Stomach (tissue), 8 donors: ENCODE measurements at regions not wholly inside any gene's neighbourhood (a gene's known extent, or its start where the extent isn't known, plus 50 kb on each side); places are given as distances from the start of the nearest gene placed in this dataset.
"Not testable (repeated sequence)": the region's sequence is repeated elsewhere in the genome, so short reads cannot be mapped to it uniquely, and the experiment has no call there.

Experiments
- DNase-seq, 2 donors: peaks; one replicate each; pipeline versions ENCODE4 v3.0.0 to v3.0.0-alpha.2; 2013 to 2019
- H3K27ac ChIP-seq, 5 donors: fragments of 200-600 bp in 4 of 5; sonication (generic) in 4 of 5; one replicate each; pipeline ENCODE4 v1.5.1; 2013 to 2019; ENCODE audit warnings: mild to moderate bottlenecking in 1 of 5, moderate library complexity in 1 of 5
- H3K27me3 ChIP-seq, 3 donors: fragments of 200-600 bp; sonication (generic); one replicate each; pipeline ENCODE4 v1.5.1; 2017 to 2019; ENCODE audit warnings: mixed run types in 1 of 3
- H3K36me3 ChIP-seq, 4 donors: fragments of 200-600 bp; sonication (generic); 1 replicate in 3 of 4; 2 replicates in 1 of 4; pipeline ENCODE4 v1.5.1; 2016 to 2019
- H3K4me1 ChIP-seq, 4 donors: fragments of 200-600 bp; sonication (generic); one replicate each; pipeline ENCODE4 v1.5.1; 2016 to 2019
- H3K4me3 ChIP-seq, 4 donors: fragments of 200-600 bp; sonication (generic) in 3 of 4; one replicate each; pipeline ENCODE4 v1.5.1; 2016 to 2019; ENCODE audit warnings: mild to moderate bottlenecking in 1 of 4
- H3K9me3 ChIP-seq, 4 donors: fragments of 200-600 bp; sonication (generic); one replicate each; pipeline ENCODE4 v1.5.1; 2016 to 2019
- EP300 ChIP-seq: sonication (generic); formaldehyde crosslinking; IDR thresholded peaks from one replicate; pipeline ENCODE4 v1.6.1; 2017; ENCODE audit warnings: antibody characterized with exemption
- POLR2A ChIP-seq, 4 donors: fragments of 450-650 bp; IDR thresholded peaks; one replicate each; pipeline ENCODE4 v1.6.1; 2016; ENCODE audit warnings: antibody characterized with exemption in 4 of 4, control low read depth in 2 of 4, mild to moderate bottlenecking in 1 of 4, moderate library complexity in 1 of 4
- POLR2AphosphoS5 ChIP-seq, 3 donors: sonication (generic); formaldehyde crosslinking; IDR thresholded peaks; one replicate each; pipeline ENCODE4 v1.6.1; 2016; ENCODE audit warnings: antibody characterized with exemption in 3 of 3
- WGBS, 5 donors: extraction: QIAGEN DNeasy Blood & Tissue Kit in 3 of 5; methylation state at CpG; one replicate each; pipeline versions ENCODE4 v1.1.5 to v1.1.7; 2013 to 2018; 5-methylcytosine and 5-hydroxymethylcytosine counted together
- intact Hi-C: fragments of 100-400 bp; cut with DNase I; formaldehyde crosslinking; loops from one replicate; pipeline ENCODE4 v1.15.1; 2023; ENCODE audit warnings: low total_unique reads
- TF ChIP-seq, protein P1 (sequence below), 7 experiments: fragments of 450-650 bp in 4 of 7; fragments of 200-600 bp in 3 of 7; sonication (generic) in 3 of 7; IDR thresholded peaks; one replicate each; pipeline ENCODE4 v1.5.1; 2016 to 2019; ENCODE audit warnings: antibody characterized with exemption in 7 of 7, control low read depth in 2 of 7, mild to moderate bottlenecking in 1 of 7
- donor health status: healthy with polysubstance abuse.
- donor health status: Bipolar disorder and iron deficiency.
- donor health status: healthy.

DNA sequence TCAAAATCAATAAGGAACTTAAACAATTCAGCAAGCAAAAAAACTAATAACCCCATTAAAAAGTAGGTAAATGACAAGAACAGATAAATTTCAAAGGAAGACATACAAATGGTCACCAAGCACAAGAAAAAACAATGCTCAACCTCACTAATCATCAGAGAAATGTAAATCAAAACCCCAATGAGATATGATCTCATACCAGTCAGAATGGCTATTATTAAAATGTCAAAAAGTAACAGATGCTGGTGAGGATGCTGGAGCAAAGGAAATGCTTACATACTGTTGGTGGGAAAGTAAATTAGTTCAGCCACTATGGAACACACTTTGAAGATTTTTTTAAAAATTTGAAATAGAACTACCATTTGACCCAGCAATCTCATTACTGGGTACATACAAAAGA is 538.0 kb downstream of the TMX3 start:
- Histone ChIP-seq H3K27me3 (no peaks in the 10 kb centered on the region), H3K4me3 (no peak overlapping the region), H3K4me1 (peaks cover 0 to 10% (median 7%) of the 10 kb centered on the region in 4 donors), H3K27ac (no peak overlapping the region), H3K36me3 (no peaks in the 10 kb centered on the region), H3K9me3 (no peaks in the 10 kb centered on the region)
- no peak for DNase-seq
- intact Hi-C loops, result no loop called here
- TF ChIP-seq POLR2AphosphoS5 (IDR thresholded peaks at IDR 0.05) (no peak), POLR2A (IDR thresholded peaks at IDR 0.05) (no peak), EP300 (no peak)
- TF ChIP-seq, protein P1, sequence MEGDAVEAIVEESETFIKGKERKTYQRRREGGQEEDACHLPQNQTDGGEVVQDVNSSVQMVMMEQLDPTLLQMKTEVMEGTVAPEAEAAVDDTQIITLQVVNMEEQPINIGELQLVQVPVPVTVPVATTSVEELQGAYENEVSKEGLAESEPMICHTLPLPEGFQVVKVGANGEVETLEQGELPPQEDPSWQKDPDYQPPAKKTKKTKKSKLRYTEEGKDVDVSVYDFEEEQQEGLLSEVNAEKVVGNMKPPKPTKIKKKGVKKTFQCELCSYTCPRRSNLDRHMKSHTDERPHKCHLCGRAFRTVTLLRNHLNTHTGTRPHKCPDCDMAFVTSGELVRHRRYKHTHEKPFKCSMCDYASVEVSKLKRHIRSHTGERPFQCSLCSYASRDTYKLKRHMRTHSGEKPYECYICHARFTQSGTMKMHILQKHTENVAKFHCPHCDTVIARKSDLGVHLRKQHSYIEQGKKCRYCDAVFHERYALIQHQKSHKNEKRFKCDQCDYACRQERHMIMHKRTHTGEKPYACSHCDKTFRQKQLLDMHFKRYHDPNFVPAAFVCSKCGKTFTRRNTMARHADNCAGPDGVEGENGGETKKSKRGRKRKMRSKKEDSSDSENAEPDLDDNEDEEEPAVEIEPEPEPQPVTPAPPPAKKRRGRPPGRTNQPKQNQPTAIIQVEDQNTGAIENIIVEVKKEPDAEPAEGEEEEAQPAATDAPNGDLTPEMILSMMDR (IDR thresholded peaks at IDR 0.05), result no peak

DNA sequence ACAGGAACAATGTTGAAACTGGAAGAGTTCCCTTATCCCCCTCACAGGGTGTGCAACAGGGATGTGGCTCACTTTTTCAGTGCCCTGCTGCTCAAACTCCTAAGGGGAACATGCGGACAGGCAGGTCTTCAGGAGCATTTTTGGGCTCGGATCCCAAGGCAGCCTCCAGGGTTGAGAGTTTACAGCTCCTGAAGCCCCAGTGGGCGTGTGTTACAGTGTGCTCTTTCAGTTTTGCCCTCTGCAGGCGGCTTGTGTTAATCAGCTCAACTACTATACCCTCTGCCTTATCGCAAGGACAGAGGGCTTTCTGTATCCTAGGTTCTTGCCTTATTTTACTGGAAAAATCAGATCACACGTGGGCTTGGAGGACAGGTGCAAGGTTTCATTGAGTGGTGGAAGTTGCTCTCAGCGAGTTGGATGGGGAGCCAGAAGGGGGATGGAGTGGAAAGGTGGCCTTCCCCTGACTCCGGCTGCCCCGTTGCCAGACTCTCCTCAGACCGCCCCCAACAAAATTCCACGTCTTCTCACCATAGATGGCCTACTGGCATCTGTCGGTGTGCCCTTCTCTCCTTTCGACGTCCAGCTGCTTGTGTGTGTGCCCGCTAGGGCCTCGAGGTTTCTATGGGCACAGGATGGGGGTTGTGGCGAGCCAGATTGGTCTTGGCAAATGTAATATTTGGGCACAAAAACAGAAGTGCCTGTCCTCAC is 541.9 kb downstream of the TMX3 start:
- no peaks in the 10 kb centered on the region for H3K27me3 ChIP-seq
- H3K4me1 ChIP-seq, result peaks cover 0 to 5% (median 2%) of the 10 kb centered on the region in 4 donors
- H3K9me3 ChIP-seq, result no peaks in the 10 kb centered on the region
- TF ChIP-seq POLR2AphosphoS5 (IDR thresholded peaks at IDR 0.05), result no peak
- TF ChIP-seq EP300, result no peak
- TF ChIP-seq POLR2A (IDR thresholded peaks at IDR 0.05), result no peak
- TF ChIP-seq, protein P1 (IDR thresholded peaks at IDR 0.05), result no peak
- DNase-seq, result no peak
- WGBS, 5 donors, result 71 to 79% (median 75%) methylated on average over 17 of the region's 17 CpGs
- no peak overlapping the region for H3K4me3 ChIP-seq
- intact Hi-C loops, result no loop called here
- H3K27ac ChIP-seq, result no peak overlapping the region
- no peaks in the 10 kb centered on the region for H3K36me3 ChIP-seq

DNA sequence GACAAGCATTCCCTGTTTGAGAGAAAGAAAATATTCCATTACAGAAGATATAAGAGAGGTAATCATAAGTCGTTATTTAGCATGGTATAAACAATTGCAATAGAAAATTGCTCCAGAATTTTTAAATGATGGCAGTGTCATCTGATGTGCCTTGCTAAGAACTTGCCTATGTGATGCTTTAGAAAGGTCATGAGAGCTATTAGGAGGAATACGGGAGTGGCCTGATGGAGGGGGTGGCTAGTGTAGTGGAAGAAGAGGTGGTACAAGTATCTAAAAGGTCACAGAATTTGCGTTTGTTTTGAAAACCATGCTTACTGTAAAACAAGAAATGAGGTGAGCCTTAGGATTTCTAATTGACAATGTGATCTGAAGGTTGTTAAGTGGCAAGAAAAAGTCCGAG is 550.0 kb downstream of the TMX3 start:
- Histone ChIP-seq H3K9me3 (no peaks in the 10 kb centered on the region), H3K27ac (no peak overlapping the region), H3K27me3 (no peaks in the 10 kb centered on the region), H3K4me3 (no peak overlapping the region), H3K4me1 (no peaks in the 10 kb centered on the region), H3K36me3 (no peaks in the 10 kb centered on the region)
- WGBS, 5 donors, result 60 to 73% (median 66%) methylated on average over 4 of the region's 4 CpGs
- no peak for DNase-seq
- TF ChIP-seq POLR2AphosphoS5 (IDR thresholded peaks at IDR 0.05) (no peak), POLR2A (IDR thresholded peaks at IDR 0.05) (no peak), EP300 (no peak)
- TF ChIP-seq, protein P1 (IDR thresholded peaks at IDR 0.05), result no peak
- intact Hi-C loops, result no loop called here

DNA sequence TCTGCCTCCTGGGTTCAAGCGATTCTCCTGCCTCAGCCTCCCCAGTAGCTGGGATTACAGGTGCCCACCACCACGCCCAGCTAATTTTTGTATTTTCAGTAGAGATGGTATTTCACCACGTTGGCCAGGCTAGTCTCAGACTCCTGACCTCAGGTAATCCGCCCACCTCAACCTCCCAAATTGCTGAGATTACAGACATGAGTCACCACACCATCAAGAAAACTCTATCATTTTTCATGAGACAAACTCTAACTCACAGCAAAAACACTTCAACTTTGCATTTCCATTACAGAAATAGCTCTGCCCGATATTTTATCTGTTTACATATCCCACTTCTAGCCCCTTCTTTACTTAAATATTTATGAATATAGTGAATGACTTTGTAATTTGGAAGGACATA is 561.1 kb downstream of the TMX3 start:
- intact Hi-C loops, DNase-seq, H3K4me1 ChIP-seq, H3K27me3 ChIP-seq, H3K4me3 ChIP-seq, H3K36me3 ChIP-seq, H3K27ac ChIP-seq, H3K9me3 ChIP-seq: not testable (repeated sequence)
- WGBS, 5 donors, result 63 to 80% (median 70%) methylated on average over 5 of the region's 5 CpGs

DNA sequence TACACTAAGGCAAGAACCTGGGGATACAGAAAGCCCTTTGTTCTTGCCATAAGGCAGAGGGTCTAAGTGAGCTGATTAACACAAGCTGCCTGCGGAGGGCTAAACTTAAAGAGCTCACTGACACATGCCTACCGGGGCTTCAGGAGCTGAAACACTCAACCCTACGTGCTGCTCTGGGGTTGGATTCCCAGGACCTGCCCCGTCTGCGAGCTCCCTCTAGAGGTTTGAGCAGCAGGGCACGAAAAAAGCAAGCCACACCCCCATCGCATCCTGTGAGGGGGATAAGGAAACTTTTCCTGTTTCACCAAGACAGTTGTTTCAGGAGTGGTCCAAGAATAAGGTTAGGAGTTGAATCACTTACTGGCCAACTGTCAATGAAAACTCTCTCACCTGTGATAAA is 562.1 kb downstream of the TMX3 start:
- TF ChIP-seq, protein P1 (IDR thresholded peaks at IDR 0.05), result no peak
- TF ChIP-seq POLR2A (IDR thresholded peaks at IDR 0.05), result no peak
- TF ChIP-seq EP300, result no peak
- TF ChIP-seq POLR2AphosphoS5 (IDR thresholded peaks at IDR 0.05), result no peak
- no peak for DNase-seq
- no peaks in the 10 kb centered on the region for H3K4me1 ChIP-seq
- no peaks in the 10 kb centered on the region for H3K9me3 ChIP-seq
- intact Hi-C loops, result no loop called here
- no peaks in the 10 kb centered on the region for H3K27me3 ChIP-seq
- H3K36me3 ChIP-seq, result no peaks in the 10 kb centered on the region
- H3K27ac ChIP-seq, result no peak overlapping the region
- H3K4me3 ChIP-seq, result no peak overlapping the region
- WGBS, 5 donors, result 71 to 79% (median 74%) methylated on average over 7 of the region's 7 CpGs
